Vagina (tissue), 2 donors: ENCODE measurements at regions not wholly inside any gene's neighbourhood (a gene's known extent, or its start where the extent isn't known, plus 50 kb on each side); places are given as distances from the start of the nearest gene placed in this dataset.

Experiments
- POLR2A ChIP-seq, 2 donors: fragments of 450-650 bp; IDR thresholded peaks; one replicate each; pipeline ENCODE4 v1.6.1; 2017; ENCODE audit warnings: antibody characterized with exemption in 2 of 2, mild to moderate bottlenecking in 2 of 2, moderate library complexity in 2 of 2
- POLR2AphosphoS5 ChIP-seq, 2 donors: sonication (generic); formaldehyde crosslinking; IDR thresholded peaks; one replicate each; pipeline ENCODE4 v1.9.0; 2017; ENCODE audit warnings: antibody characterized with exemption in 2 of 2, mild to moderate bottlenecking in 2 of 2, low read depth in 1 of 2; ENCODE audit not compliant: insufficient read depth in 1 of 2
- TF ChIP-seq, protein P1 (sequence below), 3 experiments: fragments of 450-650 bp in 2 of 3; fragments of 200-600 bp in 1 of 3; sonication (generic) in 1 of 3; IDR thresholded peaks; one replicate each; pipeline ENCODE4 v1.5.1; 2017 to 2019; ENCODE audit warnings: antibody characterized with exemption in 3 of 3, mild to moderate bottlenecking in 2 of 3, moderate library complexity in 2 of 3

DNA sequence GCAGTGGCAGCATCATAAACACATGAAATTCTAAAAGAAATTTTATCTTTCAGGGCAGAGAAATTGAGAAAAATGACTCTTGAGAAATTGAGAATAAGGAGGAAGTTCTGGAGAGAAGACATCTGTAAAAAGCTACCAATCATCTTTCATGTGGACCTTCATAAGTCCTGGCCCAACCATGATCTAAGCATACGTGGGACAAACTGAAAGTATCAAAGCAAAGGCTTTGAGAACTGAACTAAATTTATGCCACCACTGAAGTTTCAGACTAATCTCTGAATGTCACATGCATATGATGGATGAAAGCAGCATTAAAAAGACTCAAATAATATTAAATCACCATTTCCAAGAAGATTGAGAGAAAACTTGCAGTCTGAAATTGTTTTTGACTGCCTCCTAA lies 1502.8 kb upstream of the LRRTM3 start:
- TF ChIP-seq POLR2AphosphoS5 (IDR thresholded peaks at IDR 0.05; ENCODE audit: insufficient read depth in 1 of 2, low read depth in 1 of 2) (no peak), POLR2A (IDR thresholded peaks at IDR 0.05) (no peak)
- TF ChIP-seq, protein P1, sequence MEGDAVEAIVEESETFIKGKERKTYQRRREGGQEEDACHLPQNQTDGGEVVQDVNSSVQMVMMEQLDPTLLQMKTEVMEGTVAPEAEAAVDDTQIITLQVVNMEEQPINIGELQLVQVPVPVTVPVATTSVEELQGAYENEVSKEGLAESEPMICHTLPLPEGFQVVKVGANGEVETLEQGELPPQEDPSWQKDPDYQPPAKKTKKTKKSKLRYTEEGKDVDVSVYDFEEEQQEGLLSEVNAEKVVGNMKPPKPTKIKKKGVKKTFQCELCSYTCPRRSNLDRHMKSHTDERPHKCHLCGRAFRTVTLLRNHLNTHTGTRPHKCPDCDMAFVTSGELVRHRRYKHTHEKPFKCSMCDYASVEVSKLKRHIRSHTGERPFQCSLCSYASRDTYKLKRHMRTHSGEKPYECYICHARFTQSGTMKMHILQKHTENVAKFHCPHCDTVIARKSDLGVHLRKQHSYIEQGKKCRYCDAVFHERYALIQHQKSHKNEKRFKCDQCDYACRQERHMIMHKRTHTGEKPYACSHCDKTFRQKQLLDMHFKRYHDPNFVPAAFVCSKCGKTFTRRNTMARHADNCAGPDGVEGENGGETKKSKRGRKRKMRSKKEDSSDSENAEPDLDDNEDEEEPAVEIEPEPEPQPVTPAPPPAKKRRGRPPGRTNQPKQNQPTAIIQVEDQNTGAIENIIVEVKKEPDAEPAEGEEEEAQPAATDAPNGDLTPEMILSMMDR (IDR thresholded peaks at IDR 0.05), result no peak
